A673 (cell line): ENCODE measurements at regions not wholly inside any gene's neighbourhood (a gene's known extent, or its start where the extent isn't known, plus 50 kb on each side); places are given as distances from the start of the nearest gene placed in this dataset.

Experiments
- CTCF ChIP-seq: fragments of 300-800, 200-600 bp; sonication (generic); conservative IDR thresholded peaks from 2 replicates; pipeline ENCODE4 v1.5.1; 2017; ENCODE audit warnings: low read depth, mild to moderate bottlenecking, antibody characterized with exemption, low read length, moderate library complexity, mixed read lengths
- EZH2 ChIP-seq: fragments of 200-600 bp; sonication (generic); IDR thresholded peaks from 2 replicates; pipeline ENCODE4 v1.6.1; 2017; ENCODE audit warnings: borderline replicate concordance, low read depth, mild to moderate bottlenecking, mixed read lengths, antibody characterized with exemption, low read length; ENCODE audit not compliant: poor library complexity, severe bottlenecking

GRCh38 chr2:204357286-204357685, 188.0 kb upstream of the PARD3B start:
- TF ChIP-seq CTCF: no peak
- TF ChIP-seq EZH2: no peak
